HG02678 (cell line): ENCODE measurements at regions not wholly inside any gene's neighbourhood (a gene's known extent, or its start where the extent isn't known, plus 50 kb on each side); places are given as distances from the start of the nearest gene placed in this dataset.
"Not testable (repeated sequence)": the region's sequence is repeated elsewhere in the genome, so short reads cannot be mapped to it uniquely, and the experiment has no call there.

Experiments
- ATAC-seq: cut with Tn5 transposase; IDR thresholded peaks from one replicate; pipeline ENCODE4 v1.9.1; 2021; ENCODE audit warnings: mild to moderate bottlenecking, moderate library complexity; ENCODE audit not compliant: unreplicated experiment

DNA sequence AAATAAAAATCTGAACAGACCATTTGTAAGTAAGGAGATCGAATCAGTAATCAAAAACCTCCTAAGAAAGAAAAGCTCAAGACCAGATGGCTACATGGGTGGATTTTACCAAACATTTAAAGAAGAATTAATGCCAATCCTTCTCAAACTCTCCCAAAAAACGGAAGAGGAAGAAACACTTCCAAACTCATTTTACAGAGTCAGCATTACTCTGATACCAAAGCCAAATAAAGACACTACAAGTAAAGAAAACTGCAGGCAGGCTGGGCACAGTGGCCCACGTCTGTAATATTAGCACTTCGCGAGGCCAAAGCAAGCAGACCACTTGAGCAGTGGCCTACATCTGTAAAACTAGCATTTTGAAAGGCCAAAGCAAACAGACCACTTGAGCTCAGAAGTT lies 159.8 kb downstream of the DPY19L2 start:
- no peak for ATAC-seq

DNA sequence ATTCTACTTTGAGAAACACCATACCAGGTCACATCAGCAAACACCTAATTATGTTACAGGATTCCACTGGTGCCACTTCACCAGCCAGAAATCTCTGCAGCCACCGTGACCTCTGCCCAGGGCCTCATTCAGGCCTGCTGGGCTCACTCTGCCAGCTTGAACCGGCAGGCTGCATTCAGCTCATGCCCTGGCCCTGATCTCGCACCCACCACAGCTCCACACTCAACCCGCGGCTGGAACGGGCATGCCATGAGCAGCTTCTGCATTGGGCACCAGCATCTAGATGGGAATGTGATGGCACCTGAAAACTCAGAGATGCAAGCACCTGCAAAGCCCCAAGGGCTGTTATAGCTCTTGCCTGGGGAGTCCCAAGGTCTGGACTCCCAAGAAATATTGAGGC lies 168.7 kb downstream of the DPY19L2 start:
- ATAC-seq: no peak

DNA sequence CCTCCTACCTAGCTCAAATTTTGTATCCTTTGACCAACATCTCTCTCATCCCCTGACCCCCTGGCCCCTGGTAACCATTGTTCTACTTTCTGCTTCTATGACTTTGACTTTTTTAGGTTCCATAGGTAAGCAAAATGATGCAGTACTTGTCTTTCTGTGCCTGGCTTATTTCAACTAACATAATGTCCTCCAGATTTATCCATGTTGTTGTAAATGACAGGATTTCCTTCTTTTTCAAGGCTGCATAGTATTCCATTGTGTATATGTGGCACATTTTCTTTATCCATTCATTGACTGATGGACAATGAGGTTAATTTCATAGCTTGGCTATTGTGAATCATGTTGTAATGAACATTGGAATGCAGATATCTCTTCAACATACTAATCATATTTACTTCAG lies 170.1 kb downstream of the DPY19L2 start:
- ATAC-seq: no peak

DNA sequence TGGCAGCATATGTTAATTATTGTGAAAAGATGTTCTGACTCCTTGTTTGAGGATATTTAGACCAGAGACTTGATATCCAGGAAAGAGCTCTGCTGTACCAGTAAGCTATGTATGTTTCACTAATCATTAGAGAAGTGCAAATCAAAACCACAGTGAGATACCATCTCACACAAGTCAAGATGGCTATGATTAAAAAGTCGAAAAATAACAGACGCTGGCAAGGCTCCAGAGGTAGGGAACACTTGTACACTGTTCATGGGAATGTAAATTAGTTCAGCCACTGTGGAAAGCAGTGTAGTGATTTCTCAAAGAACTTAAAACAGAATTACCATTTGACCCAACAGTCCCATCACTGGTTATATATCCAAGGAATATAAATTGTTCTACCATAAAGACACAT lies 171.6 kb downstream of the DPY19L2 start:
- ATAC-seq: no peak

DNA sequence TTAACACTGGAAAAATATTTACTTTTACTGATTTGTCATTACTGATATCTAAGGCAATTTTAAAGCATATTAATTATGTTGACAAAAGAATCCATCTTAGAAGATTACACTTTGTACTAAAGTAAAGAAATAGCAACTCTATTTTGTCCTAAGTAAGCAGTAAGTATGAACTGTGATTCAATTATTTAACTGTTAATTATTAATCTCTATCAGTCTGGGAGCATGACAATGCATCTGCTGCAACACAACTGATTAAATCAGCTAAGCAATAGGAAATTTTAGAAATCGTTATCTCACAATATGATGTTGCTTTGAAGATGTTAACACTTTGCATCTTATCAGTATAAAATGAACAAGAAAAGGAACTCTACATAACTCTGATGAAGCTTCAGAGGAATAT lies 172.3 kb downstream of the DPY19L2 start:
- ATAC-seq: no peak

DNA sequence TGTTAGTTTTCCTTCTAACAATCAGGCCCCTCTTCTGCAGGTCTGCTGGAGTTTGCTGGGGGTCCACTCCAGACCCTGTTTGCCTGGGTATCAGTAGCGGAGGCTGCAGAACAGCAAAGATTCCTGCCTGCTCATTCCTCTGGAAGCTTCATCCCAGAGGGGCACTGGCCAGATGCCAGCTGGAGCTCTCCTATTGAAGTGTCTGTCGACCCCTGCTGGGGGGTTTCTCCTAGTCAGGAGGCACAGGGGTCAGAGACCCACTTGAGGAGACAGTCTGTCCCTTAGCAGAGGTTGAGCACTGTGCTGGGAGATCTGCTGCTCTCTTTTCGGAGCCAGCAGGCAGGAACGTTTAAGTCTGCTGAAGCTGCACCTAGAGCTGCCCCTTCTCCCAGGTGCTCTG lies 174.9 kb downstream of the DPY19L2 start:
- not testable (repeated sequence) for ATAC-seq

DNA sequence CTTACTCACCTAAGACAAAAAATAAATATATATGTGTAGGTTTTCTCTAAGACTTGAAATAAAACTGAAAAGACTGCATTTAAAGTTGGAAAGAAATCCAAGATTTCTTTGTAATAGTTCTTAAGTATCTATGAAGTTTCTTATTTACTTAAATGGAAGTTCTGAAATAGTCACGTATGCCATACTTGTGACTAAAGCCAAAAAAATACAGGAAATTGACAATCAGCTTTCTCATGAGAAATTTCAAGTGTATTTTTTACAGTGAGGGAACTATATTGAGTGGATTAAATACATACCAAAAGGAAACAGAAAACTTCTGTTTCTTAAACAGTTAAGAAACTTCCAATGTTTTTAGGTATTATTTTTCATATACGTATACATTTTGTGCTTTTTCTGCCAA lies 188.1 kb downstream of the DPY19L2 start:
- ATAC-seq: no peak

DNA sequence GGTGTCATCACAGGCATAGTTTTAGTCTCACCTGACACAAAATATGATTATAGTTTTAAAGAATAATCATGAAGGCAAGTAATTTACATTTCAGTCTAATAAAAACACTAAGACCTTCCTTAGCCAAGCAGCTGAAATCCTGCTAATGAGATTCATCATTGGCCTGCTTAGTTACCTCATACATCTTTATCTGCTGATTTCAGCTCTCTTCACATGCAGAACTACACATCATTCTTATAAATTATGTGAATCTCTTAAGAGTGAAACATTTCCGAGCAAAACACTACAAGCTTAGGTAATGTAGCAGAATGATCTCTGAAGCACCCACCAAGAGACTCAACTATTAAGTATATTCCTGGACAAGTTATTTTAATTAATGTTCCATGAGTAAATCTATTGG lies 198.1 kb downstream of the DPY19L2 start:
- no peak for ATAC-seq

DNA sequence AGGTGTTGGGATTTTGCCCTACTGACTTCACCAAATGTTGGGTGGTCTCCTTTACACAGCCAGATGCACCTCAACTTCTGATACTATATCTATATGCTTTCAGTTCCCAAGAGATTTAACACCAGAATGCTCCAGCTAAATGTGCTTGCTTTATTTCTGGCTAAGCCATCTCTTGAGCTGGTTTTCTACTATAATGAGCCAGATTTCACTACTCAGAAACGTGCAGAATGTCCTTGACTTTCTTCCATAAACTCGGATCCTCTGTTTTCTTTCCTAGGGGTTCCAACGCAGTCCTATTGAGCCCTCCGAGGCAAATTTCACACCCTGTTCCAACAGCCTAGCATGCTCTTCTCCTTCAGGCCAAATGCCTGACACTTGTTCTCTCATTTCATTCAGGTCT lies 200.3 kb downstream of the DPY19L2 start:
- ATAC-seq: no peak

DNA sequence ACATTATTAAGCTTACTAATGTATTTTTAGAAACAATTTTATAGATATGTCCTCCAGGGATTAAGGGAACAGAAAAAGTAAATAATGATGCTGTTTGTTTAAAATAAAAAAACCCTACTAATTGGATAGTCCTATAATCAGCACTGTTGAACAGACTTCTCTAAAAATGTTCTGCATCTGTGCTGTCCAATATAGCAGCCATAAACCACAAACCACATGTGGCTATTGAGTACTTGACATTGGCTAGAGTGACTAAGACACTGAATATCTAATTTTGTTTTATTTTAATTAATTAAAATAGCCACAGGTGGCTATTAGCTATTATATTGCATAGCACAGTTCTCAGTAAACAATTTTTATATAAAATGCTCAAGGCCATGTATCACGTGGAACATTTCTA lies 210.4 kb downstream of the DPY19L2 start:
- ATAC-seq: no peak

DNA sequence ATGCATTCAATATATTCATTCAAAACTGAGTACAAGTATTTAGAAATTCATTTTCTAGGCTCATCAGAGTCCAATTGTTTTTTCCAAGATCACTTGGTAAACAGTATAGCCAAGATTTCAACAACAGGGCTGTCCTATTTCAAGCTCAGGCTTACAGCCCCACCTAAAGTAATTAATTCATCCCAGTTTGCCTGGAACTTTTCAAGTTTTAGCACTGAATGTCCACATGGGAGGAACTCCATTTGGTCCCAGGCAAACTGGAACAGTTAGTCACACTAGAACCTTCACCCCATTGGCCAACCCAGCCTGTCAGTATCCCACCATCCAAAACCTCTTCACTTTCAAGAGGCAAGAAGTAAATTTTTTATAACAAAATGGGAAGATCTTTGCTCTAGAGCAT lies 210.9 kb downstream of the DPY19L2 start:
- no peak for ATAC-seq

DNA sequence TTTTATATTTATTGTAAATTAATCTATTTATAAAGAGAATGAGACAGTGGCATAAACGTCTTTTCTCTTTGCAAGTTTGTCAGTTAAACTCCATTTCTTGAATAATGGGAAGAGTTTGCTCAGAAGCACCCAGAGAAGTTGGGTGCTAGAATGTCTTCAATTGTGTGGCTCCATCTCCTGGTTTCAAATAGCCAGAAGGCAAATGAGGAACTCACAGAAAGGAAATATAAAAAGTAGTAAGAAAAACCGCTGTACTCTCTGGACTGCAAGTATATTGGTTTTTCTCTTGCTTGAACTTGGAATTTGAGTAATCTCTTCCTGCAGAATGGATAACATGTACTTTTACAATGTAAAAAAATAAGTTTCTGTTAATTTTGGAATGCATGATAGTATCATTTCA lies 217.5 kb downstream of the DPY19L2 start:
- no peak for ATAC-seq

DNA sequence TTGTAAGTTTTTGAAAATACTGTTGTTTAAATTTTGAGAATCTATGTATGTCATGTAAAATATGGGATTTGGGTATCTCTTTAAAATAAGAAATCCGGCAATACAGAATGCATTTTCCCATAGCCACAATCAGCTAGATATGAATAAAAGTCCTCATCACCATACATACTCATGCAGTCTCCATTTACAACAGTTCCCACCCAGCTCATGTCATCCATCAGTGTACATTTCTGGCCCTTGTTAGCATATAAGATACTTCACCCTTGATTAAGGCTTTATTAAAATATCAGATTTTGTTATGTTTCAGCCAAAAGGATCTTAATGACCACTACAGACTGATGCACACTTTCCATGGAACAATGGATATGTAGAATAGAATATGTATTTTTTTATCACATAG lies 218.0 kb downstream of the DPY19L2 start:
- ATAC-seq: no peak

DNA sequence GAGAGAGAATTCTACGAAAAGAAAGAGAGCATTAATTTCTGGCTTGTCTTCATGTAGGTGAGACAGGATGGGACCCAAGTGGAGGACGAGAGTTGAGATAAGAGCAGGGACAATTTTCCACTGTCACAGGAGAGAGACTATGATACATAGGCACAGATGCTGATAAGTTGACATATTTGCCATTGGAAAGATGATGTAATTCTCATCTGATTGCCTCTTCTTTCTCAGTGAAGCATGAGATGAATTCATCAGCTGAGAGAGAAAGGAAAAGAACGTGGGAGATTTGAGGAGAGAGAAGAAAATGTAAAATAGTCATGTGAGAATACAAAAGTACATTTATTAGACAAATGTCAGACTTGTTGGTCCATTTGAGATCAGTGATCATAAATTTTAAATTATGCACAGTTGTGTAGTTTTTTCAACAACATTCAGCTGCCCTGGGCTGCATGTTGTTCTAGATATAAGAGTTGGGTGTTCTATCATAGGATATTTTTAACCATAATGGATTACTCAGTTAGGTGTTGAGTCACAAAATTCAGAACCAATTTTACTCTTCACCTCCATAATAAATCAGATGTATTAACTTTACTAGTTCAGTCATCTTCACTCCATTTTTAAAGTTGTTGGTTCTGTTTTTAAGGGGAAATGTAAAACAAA lies 222.9 kb downstream of the DPY19L2 start:
- ATAC-seq: no peak

DNA sequence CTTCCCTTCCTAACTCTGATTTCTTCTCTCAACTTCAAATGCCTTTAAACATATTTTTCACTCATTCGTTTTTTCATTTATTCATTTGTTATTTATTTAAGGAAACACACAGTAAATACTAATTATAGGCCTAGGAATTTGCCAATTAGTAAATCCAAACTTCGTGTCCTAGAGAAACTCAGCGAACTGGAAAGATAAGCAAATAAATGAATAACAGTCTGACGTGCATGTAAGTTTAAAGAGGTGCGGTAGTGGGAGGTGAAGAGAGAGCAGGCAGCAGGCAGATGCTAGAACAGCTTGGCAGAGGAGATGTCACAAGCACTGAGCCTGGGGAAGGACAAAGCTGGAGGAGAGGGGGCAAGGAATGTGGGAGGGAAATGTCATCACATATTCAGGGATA lies 228.2 kb downstream of the DPY19L2 start:
- ATAC-seq: no peak

DNA sequence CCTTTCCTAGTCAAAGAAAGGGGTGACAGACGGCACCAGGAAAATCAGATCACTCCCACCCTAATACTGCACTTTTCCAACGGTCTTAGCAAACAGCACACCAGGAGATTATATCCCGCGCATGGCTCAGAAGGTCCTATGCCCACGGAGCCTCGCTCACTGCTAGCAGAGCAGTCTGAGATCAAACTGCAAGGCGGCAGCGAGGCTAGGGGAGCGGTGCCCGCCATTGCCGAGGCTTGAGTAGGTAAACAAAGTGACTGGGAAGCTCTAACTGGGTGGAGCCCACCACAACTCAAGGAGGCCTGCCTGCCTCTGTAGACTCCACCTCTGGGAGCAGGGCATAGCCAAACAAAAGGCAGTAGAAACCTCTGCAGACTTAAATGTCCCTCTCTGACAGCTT lies 233.9 kb downstream of the DPY19L2 start:
- ATAC-seq: not testable (repeated sequence)

DNA sequence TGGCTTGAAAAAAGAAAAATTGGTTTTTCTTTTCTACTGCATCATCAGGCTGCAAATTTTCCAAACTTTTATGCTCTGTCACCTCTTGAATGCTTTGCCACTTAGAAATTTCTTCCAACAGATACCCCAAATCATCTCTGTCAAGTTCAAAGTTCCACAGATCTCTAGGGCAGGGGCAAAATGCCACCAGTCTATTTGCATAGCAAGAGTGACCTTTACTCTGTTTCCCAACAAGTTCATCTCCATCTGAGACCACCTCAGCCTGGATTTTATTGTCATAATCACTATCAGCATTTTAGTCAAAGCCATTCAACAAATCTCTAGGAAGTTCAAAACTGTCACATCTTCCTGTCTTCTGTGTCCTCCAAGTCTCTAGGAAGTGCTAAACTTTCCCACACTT lies 240.3 kb downstream of the DPY19L2 start:
- ATAC-seq: not testable (repeated sequence)

DNA sequence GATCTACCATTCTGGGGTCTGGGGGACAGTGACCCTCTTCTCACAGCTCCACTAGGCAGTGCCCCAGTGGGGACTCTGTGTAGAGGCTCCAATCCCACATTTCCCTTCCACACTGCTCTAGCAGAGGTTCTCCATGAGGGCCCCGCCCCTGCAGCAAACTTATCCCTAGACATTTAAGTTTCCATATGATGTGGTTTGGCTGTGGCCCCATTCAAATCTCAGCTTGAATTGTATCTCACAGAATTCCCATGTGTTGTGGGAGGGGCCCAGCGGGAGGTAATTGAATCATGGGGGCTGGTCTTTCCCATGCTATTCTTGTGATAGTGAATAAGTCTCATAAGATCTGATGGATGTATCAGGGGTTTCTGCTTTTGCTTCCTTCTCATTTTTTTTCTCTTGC lies 241.3 kb downstream of the DPY19L2 start:
- not testable (repeated sequence) for ATAC-seq

DNA sequence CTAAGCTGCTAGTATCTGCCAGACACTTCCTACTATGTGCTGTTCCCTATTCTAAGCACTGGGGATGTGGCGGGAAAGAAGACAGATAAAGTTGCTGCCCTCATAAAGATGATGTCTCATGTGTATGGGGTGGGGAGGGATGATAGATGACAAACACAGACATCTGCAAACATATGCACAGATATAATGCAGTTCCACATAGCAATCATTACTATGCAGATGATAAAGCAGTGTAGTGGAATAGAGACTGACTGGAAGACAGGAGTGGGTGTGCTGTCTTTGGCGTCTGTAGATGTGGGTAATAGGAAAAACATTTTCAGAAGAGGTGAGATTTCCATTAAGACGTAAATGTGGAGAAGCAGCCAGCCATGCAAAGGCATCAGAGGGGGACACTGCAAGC lies 243.6 kb downstream of the DPY19L2 start:
- ATAC-seq: no peak

DNA sequence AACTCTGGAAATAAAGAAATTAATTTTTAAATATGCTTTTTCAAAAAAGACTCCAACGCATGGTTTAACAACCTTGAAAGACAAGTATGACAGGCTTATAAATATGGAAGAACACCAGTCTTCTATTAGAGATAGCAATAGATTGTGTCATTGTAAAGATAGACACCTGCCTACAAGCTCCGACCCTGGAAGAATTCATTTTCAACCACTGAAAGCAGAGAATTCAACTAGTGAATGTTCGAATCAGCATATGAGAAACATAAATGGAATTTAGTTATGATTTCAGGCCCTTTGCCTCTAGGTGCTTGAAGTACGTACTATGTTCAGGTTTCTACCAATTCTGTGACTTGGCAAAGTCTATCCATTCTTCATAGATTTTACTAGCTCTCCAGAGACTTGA lies 244.5 kb downstream of the DPY19L2 start:
- ATAC-seq: no peak

DNA sequence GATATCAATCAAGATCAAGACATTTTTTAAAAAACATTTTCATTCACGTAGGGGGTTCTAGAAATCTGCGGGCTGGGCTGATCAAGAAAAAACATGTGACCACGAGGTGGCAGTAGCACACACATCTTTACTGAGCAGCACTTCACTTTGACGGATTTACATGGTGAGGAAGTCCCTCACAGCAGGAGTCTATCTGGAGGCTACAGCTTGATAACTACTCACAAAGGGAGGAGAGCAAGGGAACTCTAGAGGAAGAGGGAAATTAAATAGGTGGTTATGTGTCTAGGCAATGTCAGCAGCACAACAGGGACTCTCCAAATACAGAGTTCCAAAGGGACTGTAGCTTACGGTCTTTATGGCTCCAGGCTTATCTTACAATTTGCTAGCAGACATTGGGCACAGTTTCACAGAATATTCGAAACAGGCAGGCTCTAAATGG lies 248.1 kb downstream of the DPY19L2 start:
- ATAC-seq: peak; percentile 93

DNA sequence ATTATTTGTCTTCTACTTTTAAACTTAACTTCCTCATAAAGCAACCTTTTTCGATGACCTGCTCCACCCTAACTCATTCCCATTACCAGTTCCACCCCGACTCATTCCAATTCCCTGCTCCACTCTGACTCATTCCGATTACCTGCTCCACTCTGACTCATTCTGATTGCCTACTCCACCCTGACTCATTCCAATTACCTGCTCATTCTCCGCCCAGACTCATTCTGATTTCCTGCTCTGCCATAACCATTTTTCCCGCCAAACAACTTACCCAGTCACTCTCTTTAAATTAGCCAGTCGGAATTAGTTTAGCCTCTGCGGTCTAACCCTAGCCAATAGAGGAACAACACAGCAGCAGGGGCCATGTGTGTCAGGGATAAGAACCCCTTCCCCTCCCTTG lies 249.1 kb downstream of the DPY19L2 start:
- ATAC-seq: no peak

DNA sequence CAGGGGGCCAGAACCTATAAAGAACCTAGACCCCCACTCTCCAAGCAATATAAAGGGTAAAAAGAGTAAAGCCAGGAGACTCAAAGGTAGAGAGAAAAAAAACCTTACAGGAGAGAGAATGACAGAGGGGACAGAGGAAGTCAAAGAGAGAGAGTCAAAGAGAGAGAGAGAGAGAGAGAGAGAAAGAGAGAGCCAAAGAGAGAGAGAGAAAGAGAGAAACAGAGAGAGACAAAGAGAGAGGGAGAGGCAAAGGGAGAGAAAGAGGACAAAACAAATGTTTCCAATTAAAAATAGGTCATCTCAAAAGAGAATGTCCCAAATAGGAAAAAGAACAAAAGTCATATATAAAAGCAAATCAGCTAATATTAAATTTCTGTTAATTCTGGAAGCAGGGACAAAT lies 251.5 kb downstream of the DPY19L2 start:
- no peak for ATAC-seq
